ENCODE measurements at regions not wholly inside any gene's neighbourhood (a gene's known extent, or its start where the extent isn't known, plus 50 kb on each side); places are given as distances from the start of the nearest gene placed in this dataset.

DNA sequence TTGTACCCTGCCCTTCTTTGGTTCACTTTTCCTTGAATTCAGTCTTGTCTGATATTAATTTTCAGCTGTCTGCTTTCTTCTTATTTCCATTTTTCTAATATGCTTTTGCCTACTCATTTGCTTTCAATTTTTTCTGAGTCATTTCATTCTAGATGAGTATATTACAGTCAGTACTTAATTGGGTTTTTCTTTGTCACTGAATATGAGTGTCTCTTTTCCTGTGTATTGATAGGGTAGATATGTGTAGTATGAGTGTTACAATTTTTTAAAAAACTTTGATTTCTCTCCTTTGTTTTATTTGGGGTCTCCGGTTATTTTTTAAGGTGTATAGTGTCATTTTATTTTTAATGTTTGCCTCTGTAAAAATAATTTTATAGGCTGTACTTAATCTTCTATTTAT lies 222.2 kb downstream of the IDS start:
- no peak overlapping the region for H3K4me3 ChIP-seq (ENCODE audit: low read depth, low read length)
- DNase-seq (ENCODE audit: low read depth) = no peak

DNA sequence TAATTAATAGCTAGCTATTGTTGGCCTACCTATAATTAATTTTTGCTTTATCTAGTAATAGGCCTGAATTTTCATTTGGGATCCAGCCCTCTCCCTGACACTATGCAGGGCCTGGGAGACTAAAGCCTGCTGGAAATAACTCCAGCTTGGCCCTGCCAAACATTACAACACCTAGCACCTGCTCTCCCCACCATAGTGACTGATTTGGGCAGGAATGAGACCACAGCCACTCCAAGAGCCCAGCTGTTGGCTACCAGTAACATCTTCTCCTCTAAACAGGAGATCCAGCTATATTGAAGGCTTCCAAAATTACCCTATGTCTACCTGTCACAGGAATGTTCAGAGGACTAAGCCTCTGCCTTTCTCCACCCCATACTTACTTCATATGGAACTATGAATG lies 225.1 kb downstream of the IDS start:
- no peak overlapping the region for H3K4me3 ChIP-seq (ENCODE audit: low read depth, low read length)
- DNase-seq (ENCODE audit: low read depth) = no peak

DNA sequence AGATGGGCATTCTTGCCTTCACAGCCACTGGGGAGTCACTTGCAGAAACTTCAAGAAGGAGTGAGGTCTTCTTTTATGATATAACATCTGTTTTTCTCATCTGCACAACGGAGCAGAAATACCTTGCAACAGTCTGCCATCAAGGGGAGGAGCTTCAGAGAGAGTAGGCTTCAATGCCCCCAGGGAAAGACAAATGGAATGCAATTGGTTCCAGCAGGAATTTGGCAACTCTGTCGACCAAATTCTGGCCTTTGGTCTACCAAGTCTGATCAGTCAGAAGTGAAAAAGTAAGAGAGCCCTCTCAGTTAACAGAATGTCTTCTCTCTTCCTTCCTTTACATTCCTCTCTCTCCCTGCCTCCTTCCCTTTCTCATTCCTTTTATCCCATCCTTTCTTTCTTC lies 229.3 kb downstream of the IDS start:
- no peak overlapping the region for H3K4me3 ChIP-seq (ENCODE audit: low read depth, low read length)
- peak; percentile 22 for DNase-seq (ENCODE audit: low read depth)

DNA sequence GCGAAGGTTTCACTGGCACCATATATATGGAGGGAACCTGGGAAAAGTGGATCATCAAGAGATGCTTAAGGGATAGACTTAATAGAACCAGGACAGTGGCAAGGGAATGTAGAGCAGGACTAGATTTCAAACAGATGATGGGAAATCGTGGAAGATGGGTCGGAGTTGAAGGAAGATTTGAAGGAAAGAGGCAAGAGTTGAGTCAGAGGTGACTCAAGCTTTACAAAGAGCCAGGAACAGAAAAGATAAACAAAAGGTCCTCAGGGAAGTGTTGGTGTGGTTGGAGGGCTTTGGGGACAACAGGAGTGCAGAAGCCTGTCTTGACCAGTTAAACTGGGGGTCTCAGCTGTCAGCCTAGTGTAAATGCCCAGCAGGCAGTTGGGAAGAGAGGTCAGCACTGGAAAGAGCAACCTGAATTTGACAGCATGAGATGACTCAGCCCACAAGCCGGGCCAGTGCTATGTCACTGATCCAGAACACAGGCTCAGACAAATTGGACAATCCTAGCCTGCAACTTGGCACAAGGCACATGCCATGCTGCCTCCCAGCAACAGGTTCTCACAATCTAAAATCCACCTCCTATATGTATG lies 230.5 kb downstream of the IDS start:
- no peak for DNase-seq (ENCODE audit: low read depth)
- H3K4me3 ChIP-seq (ENCODE audit: low read depth, low read length) = no peak overlapping the region

DNA sequence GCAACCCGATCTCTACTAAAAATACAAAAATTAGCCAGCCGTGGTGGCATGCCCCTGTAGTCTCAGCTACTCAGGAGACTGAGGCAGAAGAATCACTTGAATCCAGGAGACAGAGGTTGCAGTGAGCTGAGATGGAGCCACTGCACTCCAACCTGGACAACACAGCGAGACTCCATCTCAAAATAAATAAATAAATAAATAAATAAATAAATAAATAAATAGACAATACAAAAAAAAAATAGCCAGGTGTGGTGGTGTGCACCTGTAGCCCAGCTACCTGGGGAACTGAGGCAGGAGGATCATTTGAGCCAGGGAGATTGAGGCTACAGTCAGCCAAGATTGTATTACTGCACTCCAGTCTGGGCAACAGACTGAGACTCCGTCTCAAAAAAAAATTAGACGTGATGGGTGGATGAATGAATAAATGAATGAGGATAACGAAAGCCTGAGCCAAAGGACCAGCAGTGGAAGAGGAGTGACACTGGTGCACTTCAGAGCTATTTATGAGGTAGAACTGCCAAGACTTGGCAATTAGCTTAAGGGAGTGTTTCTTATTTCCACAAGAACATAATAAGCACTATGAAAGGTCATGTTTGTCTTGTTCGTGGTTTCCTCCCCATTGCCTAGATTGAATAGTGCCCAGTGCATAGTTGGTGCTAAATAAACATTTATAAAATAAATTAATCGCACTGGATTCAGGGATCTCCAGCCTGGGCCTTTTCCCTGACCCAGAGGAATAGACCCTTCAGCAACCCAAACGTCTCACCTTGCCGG lies 232.2 kb downstream of the IDS start:
- DNase-seq (ENCODE audit: low read depth) = no peak
- H3K4me3 ChIP-seq (ENCODE audit: low read depth, low read length) = no peak overlapping the region

DNA sequence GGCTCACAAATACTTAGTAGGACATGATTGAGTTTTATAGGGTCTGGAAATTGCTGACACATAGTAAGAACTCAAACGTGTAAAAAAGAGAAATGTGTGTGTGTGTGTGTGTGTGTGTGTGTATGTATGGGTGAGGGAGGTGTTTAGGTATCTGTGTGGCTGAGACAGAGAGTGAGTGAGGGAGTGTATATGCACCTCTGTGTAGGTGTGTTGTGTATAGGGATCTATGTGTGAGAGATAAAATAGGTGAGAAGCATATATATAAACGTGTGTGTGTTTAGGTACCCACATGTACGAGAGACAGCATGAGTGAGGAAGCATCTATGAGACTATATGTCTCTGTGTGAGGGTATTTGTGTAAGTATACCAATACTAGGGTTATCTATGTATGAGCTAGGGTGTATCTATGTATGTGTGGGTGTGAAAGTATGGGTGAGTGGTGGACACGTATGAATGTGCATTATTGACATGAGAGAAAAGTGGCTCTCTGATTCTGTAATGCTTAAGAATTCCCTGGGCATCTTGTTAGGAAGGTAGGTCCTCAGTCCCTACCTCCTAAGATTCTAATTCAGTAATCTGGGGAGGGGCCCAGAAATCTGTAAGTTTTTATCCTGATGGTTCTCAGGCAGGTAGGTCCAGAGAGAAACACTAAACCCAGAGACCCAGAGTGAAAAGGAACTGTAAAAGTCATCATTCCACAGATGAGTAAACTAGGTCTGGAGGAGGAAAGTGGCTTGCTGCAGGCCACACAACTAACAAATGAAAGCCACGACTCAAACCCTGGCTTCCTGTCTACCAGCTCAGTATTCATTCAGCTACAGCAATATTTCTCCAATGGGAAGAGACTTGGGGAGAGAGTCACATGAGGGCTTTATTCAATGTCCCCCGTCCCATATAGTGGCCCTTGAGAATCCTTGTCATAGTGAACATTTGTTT lies 237.0 kb downstream of the IDS start:
- no peak overlapping the region for H3K4me3 ChIP-seq (ENCODE audit: low read depth, low read length)
- DNase-seq (ENCODE audit: low read depth) = no peak

DNA sequence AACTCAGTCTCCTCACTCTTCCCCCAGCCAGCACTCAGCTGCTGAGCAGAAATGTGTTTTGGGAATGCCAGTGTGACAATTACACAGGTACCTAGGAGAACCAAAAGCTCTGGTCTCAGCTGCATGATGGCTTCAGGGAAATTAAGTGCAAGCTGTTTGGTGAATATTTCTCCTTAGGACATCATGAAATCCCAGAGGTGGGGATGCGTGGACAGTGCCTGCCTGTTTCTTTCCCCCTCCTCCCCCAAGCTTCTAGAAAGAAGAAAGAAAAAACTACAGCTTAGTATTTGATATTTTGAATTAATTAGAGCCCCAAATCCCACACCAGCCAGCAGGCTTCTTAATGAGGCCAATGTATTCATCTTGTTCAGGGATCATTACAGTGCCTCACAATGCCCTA lies 243.0 kb downstream of the IDS start:
- DNase-seq (ENCODE audit: low read depth) = no peak
- no peak overlapping the region for H3K4me3 ChIP-seq (ENCODE audit: low read depth, low read length)

DNA sequence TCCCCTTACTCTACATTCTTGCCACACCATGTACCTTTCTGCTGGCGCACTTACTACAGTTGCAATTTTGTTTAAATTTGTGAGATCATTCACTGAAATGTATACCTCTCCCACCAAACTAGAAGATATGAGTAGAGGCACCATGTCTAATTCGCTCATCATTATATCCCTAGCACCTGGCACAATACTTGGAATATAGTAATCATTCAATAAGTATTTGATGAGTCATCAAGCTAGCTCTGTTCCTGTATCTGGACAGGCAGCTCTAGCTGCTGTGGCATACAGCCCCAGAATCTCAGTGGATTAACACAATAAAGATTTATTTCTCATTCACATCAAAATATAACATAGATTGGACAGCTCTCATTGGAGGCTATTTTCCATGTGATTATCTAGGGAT lies 245.9 kb downstream of the IDS start:
- no peak for DNase-seq (ENCODE audit: low read depth)
- no peak overlapping the region for H3K4me3 ChIP-seq (ENCODE audit: low read depth, low read length)

DNA sequence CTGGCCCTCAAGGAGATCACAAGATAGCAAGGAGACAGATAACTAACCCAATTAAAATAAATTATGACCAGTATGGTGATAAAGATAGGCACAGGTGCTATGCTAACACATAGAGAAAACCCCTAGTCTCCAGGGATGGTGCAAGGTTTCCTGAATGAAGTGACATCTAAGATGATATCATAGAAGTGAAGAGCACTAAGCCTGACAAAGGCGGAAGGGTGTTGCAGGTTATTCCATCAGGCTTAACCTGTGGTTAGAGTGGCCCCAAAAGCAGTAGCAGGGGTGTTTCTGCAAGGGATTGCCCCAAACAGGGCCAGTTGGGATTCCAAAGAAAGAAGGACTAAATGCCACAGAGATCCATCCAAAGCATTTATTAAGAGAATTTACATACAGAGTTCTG lies 249.2 kb downstream of the IDS start:
- no peak overlapping the region for H3K4me3 ChIP-seq (ENCODE audit: low read depth, low read length)
- DNase-seq (ENCODE audit: low read depth) = no peak

DNA sequence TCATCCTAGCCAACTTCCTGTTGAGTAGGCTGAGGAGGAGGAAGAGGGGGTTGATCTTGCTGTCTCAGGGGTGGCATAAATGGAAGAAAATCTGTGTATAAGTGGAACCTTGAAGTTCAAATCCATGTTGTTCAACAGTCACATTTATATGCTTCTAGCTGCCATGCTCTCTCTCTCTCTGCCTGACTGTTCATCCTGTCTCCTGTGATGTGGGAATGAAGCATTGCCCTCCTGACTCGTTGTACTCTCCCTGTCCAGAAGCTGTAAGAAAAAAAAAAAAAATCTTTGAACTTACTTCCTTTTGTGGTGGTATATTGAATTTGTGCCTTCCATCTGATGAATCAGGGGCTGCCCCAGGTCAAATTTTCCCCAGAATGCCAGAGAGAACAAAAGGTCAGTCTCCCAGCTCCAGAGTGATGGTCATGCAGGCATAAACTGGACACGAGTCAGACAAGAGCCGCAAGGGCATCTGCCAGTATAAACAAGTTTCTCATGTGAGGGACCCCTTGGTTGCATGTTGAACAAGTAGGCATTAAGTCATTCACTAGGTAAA lies 257.0 kb downstream of the IDS start:
- peak; percentile 72 for DNase-seq (ENCODE audit: low read depth)
- H3K4me3 ChIP-seq (ENCODE audit: low read depth, low read length) = no peak overlapping the region

DNA sequence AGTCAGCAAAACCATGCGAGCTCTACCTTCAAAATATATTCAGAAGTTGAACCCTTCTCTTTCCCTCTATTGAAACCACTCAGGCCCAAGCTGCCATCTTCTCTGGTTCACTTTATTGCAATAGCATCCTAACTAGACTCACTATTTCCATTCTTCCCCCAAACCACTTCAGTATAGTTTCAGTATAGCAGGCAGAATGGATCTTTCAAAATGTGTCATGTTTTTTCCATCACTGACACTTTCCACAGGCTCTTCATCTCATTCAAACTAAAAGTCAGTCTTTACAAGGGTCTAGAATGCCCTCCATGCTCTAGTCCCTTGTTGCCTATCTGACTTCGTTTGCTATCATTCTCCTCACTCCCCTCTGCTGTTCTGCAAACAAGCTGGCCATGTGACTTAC lies 274.4 kb downstream of the IDS start:
- no peak overlapping the region for H3K4me3 ChIP-seq (ENCODE audit: low read depth, low read length)
- DNase-seq (ENCODE audit: low read depth) = no peak

DNA sequence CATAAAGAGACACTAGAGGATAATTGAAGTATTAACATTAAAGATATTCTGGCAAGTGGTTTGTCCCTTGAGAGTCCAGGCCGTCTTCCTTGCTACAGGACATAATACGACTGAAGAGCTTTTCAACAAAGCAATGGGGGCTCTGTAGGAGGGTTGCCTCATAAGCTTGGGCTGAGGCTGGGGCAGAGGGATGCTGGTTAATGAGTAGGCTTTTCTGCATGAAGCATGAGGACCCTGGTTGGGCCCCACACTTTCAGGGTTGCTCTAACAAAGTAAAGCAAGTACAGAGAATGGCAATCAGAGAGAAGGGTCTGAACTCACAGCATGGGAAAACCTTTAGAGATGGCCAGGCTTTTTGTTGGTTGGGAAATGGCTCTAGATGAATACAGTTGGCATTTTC lies 281.3 kb downstream of the IDS start:
- DNase-seq (ENCODE audit: low read depth) = no peak
- H3K4me3 ChIP-seq (ENCODE audit: low read depth, low read length) = no peak overlapping the region

DNA sequence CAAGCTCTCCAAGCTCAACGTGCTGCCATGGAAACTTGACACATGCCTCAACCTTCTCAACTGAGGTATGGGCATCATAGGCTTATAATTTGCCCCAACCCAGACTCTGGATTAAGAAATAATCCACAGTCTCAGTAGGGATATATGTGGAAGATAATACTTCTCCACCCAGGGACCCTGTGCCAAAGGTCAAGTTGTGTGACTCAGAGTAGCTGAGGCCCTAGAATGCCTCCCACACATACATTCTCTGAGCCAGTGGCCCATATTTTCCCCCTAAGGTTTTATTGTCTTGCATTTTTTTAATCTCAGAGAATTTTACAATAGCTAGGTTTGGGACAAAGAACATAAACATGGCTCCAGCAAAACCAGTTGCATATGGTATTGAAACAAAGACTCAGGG lies 283.1 kb downstream of the IDS start:
- no peak for DNase-seq (ENCODE audit: low read depth)
- no peak overlapping the region for H3K4me3 ChIP-seq (ENCODE audit: low read depth, low read length)

DNA sequence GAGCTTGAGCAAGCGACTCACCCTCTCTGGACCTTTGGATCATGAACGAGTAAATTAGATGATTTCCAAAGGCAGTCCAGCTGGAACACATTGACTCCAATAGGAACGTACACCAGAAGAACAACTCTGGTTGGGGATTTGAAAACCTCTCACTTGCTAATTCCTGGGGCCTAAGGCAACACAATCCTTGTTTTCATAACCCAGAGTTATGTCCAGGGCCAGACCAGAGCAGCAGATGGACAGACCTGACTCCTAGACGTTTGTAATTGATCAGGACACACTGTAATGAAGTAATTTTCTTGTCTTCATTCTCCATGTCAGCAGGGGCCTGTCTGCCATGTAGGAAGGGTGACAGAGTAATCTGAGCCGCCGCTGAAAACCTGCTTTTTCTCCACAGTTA lies 283.9 kb downstream of the IDS start:
- DNase-seq (ENCODE audit: low read depth) = no peak

DNA sequence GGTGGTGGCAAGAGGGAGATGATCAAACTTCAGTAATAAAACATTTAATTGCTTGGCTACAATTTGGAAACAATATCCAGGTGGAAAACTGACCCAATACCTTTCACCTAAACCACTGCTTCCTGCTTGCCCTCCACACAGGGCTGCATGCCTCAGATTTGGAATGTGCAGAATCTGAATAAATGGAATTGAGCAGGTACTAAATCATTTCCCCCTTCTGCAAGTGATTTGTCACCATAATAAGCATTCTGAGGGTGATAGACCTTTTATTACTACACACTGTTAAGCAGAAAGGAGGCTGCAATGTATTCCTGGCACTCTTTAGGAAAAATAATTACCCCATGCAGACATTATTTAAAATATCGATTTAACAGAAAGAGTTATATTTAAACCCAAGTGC lies 291.8 kb downstream of the IDS start:
- no peak for DNase-seq (ENCODE audit: low read depth)
- H3K4me3 ChIP-seq (ENCODE audit: low read depth, low read length) = no peak overlapping the region

More for the DNA sequence above, 283.9 kb downstream of the IDS start:
- no peak overlapping the region for H3K4me3 ChIP-seq (ENCODE audit: low read depth, low read length)

DNA sequence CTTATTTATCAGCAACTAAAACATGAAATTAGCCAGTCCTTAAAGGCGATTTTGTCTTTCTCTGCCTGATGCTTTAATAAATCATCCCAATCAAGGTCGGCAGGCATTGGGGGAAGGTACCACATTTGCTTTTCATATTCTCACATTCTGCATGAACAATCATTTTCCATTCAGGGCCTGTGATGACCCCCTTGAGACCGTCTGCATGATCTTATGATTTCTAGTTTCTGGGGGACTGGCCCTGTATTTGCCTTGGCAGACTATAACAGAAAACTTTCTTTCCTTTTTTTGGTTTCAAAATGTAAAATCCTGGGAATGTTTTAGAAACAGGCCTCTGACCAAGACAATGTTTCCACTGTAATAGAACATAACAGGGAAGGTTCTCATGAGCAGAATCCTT lies 296.8 kb downstream of the IDS start:
- no peak for DNase-seq (ENCODE audit: low read depth)
- H3K4me3 ChIP-seq (ENCODE audit: low read depth, low read length) = no peak overlapping the region

DNA sequence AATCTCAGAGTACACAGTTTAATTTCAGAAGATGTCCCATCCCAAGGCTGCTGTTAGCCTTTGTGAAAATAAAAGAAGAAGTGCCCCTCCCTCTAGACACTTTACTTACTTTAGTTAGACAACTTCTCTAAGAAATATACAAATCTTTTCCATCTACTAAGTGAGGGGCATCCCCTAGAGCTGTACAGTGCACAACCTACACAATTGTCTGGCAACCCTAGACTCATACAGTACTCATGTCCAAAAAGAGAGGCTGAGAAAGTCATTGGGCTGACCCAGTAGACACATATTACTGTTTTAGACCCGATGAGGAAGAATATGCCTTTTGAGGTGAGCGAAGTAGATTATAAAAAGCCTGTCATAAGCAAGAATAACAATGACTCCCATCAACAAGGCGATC lies 297.6 kb downstream of the IDS start:
- no peak for DNase-seq (ENCODE audit: low read depth)
- H3K4me3 ChIP-seq (ENCODE audit: low read depth, low read length) = no peak overlapping the region

DNA sequence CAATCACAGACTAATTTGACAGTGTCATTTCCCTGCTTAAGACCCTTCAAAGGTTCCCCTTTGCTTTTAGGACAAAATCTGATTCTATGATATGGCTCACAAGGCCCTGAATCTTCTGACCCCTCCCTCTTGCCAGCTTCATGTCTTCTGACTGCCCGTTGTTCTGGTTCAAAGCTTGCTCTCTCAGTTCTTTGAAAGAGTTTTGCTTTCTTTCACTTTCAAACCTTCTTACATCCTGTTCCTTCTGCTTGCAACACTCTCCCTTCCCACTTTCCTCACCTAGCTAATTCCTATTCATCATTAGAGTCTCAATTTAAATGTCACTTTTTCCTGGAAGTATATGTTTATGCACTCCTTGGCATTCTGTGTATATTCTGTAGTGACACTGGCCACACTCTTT lies 299.2 kb downstream of the IDS start:
- no peak overlapping the region for H3K4me3 ChIP-seq (ENCODE audit: low read depth, low read length)
- no peak for DNase-seq (ENCODE audit: low read depth)

DNA sequence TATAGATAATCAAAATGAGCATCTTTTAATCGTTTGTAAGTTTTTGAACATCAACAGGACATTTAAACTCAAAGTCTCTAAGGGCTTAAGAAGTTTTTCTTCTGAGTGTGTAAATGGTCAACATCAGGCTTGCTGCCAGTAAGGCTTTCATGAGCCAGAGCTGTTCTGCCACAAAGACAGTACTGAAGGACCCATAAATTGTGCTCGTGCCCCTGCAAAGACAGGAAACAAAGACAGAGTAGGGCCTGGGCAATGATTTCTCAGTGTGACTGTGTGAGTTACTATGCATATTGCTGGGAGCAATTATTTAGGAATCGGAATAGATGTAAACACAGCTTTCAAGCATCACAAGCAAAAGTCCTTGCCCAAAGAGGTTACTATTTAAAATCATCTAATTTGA lies 300.0 kb downstream of the IDS start:
- no peak for DNase-seq (ENCODE audit: low read depth)
- no peak overlapping the region for H3K4me3 ChIP-seq (ENCODE audit: low read depth, low read length)

DNA sequence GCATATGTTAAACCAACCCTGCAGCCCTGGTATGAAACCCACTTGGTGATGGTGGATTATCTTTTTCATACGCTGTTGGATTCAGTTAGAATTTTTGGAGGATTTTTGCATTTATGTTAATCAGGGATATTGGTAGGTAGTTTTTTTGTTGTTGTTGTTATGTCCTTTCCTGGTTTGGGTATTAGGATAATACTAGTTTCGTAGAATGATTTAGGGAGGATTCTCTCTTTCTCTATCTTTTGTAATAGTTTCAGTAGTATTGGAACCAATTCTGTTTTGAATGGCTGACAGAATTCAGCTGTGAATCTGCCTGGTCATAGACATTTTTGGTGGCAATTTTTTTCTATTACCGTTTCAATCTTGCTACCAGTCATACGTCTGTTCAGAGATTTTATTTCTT lies 305.4 kb downstream of the IDS start:
- DNase-seq (ENCODE audit: low read depth) = no peak
- H3K4me3 ChIP-seq (ENCODE audit: low read depth, low read length) = no peak overlapping the region

Data from skeletal muscle cell (primary cell).